GM19468 (cell line): ENCODE measurements at regions not wholly inside any gene's neighbourhood (a gene's known extent, or its start where the extent isn't known, plus 50 kb on each side); places are given as distances from the start of the nearest gene placed in this dataset.
"Not testable (repeated sequence)": the region's sequence is repeated elsewhere in the genome, so short reads cannot be mapped to it uniquely, and the experiment has no call there.

Experiments
- ATAC-seq: cut with Tn5 transposase; IDR thresholded peaks from one replicate; pipeline ENCODE4 v1.9.1; 2021; ENCODE audit warnings: mild to moderate bottlenecking, moderate library complexity, moderate number of reproducible peaks; ENCODE audit not compliant: unreplicated experiment; ENCODE audit errors: extremely low read depth

DNA sequence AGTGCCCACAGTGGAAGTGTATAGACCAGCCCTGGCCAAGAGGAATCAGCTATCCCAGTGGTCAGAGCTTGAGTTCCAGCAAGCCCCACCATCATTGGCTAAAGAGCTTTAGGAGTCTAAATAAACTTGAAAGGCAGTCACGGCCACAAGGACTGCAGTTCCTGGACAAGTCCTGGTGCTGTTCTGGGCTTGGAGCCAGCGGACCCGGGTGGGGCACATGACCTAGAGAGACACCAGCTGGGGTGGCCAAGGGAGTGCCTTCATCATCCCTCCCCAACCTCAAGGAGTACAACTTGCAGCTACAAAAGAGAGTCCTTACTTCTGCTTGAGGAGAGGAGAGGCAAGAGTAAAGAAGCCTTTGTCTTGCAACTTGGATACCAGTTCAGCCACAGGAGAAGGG lies 439.8 kb upstream of the TMEFF2 start:
- ATAC-seq: no peak

DNA sequence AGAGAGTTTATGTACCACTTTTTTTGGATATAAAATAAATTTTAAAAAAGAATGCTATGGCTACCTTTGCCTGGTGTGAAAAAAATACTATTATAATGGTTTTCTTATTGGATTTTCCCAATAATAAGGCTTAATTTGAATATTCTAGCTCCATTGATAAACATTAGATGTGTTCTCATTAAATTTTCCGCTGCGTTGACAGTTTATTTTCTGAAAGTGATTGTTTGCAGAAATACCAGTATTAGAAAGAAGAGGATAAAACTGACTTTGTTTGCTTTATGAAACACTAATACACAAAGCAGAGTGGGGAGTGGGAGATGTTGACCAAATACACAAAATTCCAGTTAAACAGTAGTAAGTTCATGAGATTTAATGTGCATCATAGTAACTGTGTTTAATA lies 433.3 kb upstream of the TMEFF2 start:
- no peak for ATAC-seq

DNA sequence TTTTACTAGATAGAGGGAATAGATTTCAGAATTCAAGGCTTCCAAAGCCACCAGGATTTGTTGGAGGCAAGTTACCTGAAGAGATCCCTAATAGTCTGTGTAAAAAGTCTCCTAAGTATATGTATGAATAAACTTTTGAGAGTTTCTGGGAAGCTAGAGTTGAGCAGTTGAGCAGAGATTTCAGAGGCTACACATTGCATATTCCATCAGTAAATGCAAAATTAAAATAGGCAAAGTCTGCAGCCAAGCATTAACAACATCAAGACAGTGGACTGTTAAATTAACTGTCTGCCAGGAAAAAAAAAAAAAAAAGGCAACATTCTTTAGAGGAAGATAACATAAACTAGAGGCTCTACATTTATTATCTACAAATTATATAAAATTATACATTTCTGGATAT lies 420.4 kb upstream of the TMEFF2 start:
- ATAC-seq: no peak

GRCh38 chr2:192604295-192604694 lies 409.6 kb upstream of the TMEFF2 start:
- no peak for ATAC-seq

DNA sequence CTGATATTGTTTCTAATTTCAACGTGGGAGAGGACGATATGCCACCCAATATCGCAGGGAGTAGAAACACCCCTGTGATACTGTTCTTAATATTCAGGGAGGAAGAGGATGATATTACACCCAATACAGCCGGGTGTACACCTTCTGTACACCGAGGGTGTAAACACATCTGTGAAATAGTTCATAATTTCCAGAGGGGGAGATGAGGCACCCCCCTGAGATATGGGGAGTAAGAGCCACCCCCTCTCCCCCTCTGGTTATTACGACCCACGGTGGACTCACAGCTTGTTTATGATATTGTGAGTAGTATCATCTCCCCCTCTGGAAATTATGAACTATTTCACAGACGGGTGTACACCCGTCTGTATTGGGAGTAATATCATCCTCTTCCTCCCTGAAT lies 403.9 kb upstream of the TMEFF2 start:
- ATAC-seq: not testable (repeated sequence)

DNA sequence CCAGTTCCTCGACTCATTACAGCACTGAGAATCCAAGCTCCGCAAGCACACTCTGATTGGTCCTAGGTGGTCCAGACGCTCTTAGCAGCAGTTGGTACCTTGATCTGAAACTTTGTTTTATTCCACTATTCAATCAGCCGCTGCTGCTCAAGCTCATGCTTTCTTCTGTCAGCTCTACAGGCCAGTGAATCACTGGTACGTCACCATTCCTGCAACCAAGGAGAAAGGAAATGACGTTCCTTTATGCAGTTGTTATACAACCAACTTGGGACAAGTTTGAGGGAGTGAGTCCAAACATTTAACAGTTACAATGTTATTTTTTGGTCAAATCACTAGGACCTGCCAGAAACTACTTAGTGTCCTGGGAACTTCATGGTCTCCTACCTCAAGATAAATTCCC lies 398.8 kb upstream of the TMEFF2 start:
- ATAC-seq: no peak

DNA sequence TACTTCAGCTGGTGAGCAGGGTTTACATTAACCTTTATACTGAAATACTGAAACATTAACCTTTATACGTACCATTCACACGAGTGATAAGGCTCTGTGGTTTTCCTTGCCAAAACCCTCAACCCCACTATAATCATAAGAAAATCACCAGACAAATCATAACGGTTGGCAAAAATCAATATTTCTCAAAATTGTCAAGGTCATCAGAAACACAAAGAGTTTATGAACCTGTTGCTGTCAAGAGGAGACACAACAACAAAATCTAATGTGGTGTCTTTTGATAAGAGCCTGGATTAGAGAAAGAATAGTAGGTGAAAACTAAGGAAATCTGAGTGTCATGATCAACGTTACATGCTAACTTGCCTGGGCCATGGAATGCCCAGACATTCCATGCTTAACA lies 396.9 kb upstream of the TMEFF2 start:
- ATAC-seq: no peak

DNA sequence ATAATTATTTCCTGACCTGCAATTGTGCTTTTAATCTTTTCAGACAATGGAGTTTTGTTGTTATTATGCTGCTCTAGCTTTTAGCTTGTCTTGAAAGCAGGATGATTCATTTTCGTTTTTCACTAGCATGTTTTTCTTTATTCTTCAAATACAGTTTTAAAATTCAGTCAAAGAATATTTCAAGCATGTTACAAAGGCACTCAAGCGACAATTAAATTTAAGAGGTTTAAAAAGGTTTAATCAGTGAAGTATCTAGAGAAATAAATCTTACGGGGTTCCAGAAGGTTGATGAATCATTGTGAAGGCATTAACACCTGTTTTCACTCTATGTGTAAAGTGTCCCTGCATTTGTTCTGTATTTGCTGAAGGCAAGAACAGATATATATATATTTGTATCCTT lies 390.7 kb upstream of the TMEFF2 start:
- ATAC-seq: no peak

DNA sequence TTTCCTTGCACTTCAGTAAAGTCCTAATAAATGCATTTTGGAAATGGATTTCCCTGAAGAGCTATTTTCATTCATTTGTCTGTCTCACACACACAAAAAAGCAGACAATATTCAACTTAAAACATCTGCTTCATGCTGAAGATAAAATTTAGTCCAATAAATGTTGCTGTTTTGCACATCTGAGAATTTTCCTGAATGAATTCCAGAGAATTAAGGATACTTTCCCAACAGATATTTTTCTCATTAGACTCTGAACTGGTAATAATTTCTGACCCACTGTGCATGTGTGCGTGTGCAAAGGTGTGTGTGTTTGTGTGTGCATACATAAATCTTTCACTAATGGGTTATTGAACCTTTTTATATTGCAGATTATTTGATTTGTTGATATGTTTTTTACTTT lies 390.2 kb upstream of the TMEFF2 start:
- ATAC-seq: no peak

- no peak for ATAC-seq
These were observed 385.4 kb upstream of the TMEFF2 start for GRCh38 chr2:192579965-192580700.

- ATAC-seq: no peak
These were observed 384.0 kb upstream of the TMEFF2 start for GRCh38 chr2:192578780-192579179.

DNA sequence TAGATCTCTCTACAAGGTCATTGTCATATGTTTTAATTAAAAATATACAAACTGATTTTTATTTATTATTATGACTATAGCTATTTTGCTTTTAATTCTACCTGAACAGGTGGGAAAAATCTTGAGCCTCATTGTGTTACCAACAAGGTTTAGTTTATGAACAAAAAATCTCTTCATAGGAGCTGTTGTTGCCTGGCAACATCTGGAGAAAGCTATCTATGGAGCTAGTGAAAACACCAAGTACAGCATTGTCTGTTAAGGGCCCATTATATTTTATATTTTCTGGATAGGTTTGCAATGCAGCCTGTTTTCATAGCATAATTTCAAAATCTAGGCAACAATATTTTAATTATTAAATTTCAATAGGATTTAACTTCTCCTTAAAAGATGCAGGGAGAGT lies 383.0 kb upstream of the TMEFF2 start:
- ATAC-seq: no peak

GRCh38 chr2:192574552-192574951 lies 379.8 kb upstream of the TMEFF2 start:
- no peak for ATAC-seq

DNA sequence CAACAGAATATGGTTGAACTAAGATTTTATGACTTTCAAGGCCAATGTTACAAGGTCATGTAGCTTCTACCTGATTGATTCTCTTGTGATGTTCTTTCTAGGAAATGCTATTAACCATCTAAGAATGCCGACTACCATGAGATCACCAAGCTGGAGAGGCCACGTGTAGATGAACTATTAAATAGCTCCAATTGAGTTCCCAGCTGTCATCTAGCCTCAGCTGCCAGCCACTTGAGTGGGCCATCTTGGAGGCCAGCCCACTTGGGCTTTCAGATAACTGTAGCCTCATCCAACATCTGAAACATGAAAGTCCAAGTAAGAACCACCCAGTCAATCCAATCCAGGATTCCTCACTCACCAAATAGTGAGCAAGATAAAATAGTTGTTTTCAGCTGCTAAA lies 376.9 kb upstream of the TMEFF2 start:
- ATAC-seq: no peak

DNA sequence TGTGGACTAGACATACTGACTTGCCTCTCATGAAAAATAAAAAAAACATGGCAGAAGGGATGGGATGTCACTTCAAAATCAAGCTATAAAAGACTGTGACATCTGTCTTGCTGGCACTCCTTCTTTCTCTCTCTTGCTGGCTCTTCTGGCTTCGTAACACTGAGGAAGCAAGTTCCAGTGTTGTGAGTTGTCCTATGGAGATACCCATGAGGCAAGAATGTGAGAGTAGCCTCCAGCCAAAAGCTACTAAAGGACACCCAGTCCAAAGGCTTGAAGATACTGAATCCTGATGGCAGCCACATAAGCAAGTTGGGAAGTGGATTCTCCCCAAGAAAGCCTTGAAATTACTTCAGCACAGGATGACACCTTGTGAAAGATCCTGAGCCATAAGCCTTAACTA lies 376.1 kb upstream of the TMEFF2 start:
- ATAC-seq: no peak

DNA sequence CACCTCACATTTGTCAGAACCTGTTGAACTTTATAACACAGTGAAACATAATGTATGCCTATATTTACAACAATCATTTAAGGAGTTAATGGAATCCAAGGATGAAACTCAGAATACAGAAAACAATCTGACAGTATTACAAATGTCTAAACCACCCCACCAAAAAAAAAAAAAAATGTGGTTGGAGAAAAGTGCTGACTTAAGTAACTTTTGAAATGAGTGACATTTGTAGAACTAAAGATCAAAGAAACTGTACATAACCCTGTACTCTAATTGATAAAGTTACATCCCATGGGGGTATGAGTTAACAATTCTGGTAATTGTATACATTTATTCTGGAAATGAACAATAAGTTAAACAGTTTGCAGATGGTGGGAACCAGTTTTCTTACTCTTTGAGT lies 372.1 kb upstream of the TMEFF2 start:
- ATAC-seq: no peak

- ATAC-seq: no peak
These were observed 365.6 kb upstream of the TMEFF2 start for GRCh38 chr2:192560326-192560725.

DNA sequence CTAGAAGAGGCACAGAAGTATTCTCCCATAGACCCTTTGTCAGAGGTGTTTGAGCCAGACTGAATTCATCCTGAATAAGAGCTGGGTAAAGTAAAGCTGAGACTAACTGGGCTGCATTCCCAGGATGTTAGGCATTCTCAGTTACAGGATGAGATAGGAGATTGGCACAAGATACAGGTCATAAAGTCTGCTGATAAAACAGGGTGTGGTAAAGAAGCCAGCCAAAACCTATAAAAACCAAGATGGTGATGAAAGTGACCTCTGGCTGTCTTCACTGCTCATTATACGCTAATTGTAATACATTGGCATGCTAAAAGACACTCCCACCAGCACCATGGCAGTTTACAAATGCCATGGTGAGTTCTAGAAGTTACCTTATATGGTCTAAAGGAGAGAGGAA lies 364.9 kb upstream of the TMEFF2 start:
- ATAC-seq: no peak

DNA sequence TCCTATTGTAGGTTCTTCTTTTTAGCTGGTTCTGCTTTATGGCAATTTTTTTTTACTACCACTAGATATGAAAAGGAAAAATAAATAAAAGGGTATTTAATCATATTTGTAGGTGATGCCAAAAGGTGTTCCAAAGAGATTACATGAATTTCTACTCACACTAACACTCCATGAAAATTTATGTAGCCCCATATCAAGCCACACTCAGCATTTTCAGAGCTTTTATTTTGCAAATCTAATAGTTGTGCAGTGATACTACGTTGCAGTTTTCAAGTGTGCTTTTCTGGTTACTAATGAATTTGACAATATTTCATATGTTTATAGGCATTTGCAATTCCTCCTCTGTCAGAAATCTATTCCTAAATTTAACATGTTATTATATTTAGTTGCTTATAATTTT lies 363.9 kb upstream of the TMEFF2 start:
- no peak for ATAC-seq

GRCh38 chr2:192555740-192556139 lies 361.0 kb upstream of the TMEFF2 start:
- no peak for ATAC-seq

DNA sequence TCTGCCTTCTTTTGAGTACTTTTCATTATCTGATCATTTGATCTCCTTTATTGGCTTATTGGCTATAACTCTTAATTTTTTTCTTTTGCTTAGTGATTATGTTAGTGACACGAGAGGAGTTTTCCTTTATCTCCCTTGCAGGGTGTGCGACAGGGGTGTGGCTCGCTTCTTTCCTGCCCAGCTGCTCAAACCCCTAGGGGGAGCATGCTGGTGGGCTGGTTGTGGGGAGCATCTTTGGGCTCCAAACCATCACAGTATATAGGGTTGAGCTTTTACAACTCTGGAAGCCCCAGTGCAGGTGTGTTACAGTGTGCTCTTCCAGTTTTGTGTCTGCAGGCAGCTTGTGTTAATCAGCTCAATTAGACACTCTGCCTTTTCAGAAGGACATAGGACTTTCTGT lies 357.0 kb upstream of the TMEFF2 start:
- ATAC-seq: no peak

DNA sequence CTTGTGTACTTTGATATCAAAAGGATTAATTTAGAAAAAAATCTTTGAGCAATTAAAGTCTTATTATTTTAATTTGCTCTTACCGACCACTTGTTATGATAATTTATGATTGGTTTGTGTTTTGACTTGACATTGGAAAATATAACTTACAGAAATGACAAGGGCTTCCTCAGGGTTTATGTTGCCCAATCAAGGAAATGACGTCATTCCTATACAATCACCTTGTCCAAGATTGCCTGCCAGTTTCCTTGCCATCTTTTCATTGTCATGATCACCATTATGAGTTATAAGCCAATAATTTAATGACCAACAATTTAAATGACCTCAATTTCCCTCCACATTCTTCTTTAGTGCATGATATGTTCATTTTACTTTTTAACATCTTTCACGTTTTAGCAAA lies 351.8 kb upstream of the TMEFF2 start:
- no peak for ATAC-seq
